B cell (primary cell): ENCODE measurements at regions not wholly inside any gene's neighbourhood (a gene's known extent, or its start where the extent isn't known, plus 50 kb on each side); places are given as distances from the start of the nearest gene placed in this dataset.

Source experiments
- EZH2 ChIP-seq: IDR thresholded peaks from 2 replicates; pipeline ENCODE4 v1.6.1; 2012; ENCODE audit warnings: borderline replicate concordance, low read depth, mild to moderate bottlenecking, moderate library complexity, low read length; ENCODE audit not compliant: insufficient read depth, poor library complexity, severe bottlenecking
- TF ChIP-seq, protein P1 (sequence below): fragments of 200-600 bp; IDR thresholded peaks from one replicate; pipeline ENCODE4 v1.8.0; 2022; ENCODE audit warnings: antibody characterized with exemption, mild to moderate bottlenecking

DNA sequence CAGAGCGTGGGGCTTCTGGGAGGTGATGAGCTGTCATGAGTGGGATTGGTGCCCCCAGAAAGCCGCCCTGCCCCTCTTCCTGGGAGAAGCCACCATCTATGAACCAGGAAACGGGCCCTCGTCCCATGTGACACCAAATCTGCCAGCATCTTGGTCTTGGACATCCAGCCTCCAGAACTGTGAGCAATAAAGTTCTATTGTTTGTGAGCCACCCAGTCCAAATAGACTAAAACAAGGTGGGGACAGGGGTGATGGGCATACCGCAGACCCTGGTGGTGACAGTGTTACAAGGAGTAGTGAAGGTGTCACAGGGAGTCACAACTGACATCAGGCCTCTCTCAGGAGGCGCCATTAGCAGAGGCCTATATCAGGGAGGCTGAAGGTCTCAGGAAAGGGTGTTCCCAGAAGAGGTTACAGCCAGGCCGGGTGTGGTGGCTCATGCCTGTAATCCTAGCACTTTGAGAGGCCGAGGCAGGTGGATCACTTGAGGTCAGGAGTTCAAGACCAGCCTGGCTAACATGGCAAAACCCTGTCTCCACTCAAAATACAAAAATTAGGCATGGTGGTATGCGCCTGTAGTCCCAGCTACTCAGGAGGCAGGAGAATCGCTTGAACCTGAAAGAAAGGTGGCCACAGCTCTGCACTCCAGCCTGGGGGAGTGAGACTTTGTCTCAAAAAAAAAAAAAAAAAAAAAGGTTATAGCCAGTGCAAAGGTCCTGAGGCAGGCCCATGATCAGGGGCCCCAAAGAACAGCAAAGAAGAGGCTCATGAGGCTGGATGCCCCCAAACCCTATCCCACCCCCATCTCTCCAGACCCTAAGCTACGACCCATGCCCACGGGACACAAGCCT lies 53.0 kb downstream of the NCOR2 start:
- TF ChIP-seq, protein P1, sequence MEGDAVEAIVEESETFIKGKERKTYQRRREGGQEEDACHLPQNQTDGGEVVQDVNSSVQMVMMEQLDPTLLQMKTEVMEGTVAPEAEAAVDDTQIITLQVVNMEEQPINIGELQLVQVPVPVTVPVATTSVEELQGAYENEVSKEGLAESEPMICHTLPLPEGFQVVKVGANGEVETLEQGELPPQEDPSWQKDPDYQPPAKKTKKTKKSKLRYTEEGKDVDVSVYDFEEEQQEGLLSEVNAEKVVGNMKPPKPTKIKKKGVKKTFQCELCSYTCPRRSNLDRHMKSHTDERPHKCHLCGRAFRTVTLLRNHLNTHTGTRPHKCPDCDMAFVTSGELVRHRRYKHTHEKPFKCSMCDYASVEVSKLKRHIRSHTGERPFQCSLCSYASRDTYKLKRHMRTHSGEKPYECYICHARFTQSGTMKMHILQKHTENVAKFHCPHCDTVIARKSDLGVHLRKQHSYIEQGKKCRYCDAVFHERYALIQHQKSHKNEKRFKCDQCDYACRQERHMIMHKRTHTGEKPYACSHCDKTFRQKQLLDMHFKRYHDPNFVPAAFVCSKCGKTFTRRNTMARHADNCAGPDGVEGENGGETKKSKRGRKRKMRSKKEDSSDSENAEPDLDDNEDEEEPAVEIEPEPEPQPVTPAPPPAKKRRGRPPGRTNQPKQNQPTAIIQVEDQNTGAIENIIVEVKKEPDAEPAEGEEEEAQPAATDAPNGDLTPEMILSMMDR = no peak
- no peak for TF ChIP-seq EZH2
